ENCODE measurements at regions not wholly inside any gene's neighbourhood (a gene's known extent, or its start where the extent isn't known, plus 50 kb on each side); places are given as distances from the start of the nearest gene placed in this dataset.

DNA sequence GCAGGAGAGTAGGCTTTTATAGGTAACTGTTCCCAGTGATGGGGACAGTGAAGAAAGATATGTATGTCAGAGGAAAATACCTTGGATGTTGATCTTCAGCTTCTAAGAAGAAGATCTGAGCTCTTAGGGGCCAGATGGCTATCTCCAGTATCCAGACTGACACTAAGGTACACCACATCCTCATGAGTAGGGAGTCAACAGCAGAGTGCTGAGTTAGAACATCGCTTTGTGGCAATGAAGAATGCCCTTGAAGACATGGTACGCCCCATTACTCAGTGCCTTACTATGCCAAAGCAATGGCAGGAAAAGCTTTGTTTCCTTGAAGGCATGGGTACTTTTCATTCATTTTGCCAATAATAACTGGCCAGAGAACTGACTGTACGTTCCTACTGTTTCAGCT is 263.7 kb downstream of the CEMIP2 start:
- TF ChIP-seq, protein P1, sequence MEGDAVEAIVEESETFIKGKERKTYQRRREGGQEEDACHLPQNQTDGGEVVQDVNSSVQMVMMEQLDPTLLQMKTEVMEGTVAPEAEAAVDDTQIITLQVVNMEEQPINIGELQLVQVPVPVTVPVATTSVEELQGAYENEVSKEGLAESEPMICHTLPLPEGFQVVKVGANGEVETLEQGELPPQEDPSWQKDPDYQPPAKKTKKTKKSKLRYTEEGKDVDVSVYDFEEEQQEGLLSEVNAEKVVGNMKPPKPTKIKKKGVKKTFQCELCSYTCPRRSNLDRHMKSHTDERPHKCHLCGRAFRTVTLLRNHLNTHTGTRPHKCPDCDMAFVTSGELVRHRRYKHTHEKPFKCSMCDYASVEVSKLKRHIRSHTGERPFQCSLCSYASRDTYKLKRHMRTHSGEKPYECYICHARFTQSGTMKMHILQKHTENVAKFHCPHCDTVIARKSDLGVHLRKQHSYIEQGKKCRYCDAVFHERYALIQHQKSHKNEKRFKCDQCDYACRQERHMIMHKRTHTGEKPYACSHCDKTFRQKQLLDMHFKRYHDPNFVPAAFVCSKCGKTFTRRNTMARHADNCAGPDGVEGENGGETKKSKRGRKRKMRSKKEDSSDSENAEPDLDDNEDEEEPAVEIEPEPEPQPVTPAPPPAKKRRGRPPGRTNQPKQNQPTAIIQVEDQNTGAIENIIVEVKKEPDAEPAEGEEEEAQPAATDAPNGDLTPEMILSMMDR (IDR thresholded peaks at IDR 0.05; ENCODE audit: low read depth, low read length): no peak
- H3K4me3 ChIP-seq (ENCODE audit: low read depth, low read length): no peak overlapping the region
- no peaks in the 10 kb centered on the region for H3K27me3 ChIP-seq (ENCODE audit: control insufficient read depth, insufficient read depth, low read length)
- ChIA-PET CTCF (no interaction called here), POLR2A (no interaction called here)
- H3K9me3 ChIP-seq (ENCODE audit: control insufficient read depth, insufficient read depth, low read length): no peaks in the 10 kb centered on the region
- DNase-seq (ENCODE audit: low read depth, low spot score): no peak
- no peak overlapping the region for H3K27ac ChIP-seq (ENCODE audit: low read depth, low read length)

DNA sequence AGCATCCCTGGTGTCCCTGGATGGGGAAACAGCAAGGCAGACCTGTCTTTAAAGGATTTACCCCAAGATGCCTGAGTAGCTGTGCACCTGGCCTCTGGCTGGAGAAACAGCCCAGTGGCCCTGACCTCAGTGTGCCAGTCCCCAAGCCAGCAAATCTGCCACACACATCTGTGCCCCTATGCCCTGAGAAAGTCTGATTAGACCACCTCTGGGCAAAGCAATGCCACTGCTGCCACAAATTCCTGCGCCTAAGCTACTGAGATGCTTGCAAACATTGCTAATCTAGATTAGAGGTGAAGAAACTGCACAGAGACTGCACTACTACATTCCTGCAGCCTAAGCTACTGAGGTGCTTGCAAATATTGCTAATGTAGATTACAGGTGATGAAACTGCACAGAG is 269.6 kb downstream of the CEMIP2 start:
- DNase-seq (ENCODE audit: low read depth, low spot score): no peak
- no peaks in the 10 kb centered on the region for H3K9me3 ChIP-seq (ENCODE audit: control insufficient read depth, insufficient read depth, low read length)
- no peaks in the 10 kb centered on the region for H3K27me3 ChIP-seq (ENCODE audit: control insufficient read depth, insufficient read depth, low read length)
- TF ChIP-seq, protein P1 (IDR thresholded peaks at IDR 0.05; ENCODE audit: low read depth, low read length): no peak
- POLR2A ChIA-PET: no interaction called here
- H3K27ac ChIP-seq (ENCODE audit: low read depth, low read length): no peak overlapping the region
- CTCF ChIA-PET: no interaction called here
- H3K4me3 ChIP-seq (ENCODE audit: low read depth, low read length): no peak overlapping the region

DNA sequence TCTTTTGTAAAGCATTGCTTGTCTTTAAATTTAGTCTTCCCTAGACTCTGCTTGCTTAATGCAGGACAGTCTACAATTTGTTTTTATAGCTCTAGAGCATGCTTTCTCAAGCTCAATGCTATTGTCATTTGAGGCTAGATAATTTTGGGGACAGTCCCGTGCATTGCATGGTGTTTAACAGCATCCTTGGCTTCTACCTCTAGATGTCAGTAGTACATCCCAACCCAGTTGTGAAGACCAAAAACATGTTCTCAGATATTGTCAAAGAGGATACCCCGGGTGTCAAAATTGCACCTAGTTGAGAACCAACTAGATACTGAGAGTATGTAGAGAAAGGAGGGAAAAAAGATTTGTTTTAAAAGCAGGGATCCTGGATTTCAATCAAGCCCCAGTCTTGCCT is 277.5 kb downstream of the CEMIP2 start:
- TF ChIP-seq, protein P1 (IDR thresholded peaks at IDR 0.05; ENCODE audit: low read depth, low read length): peak; percentile 22
- H3K27ac ChIP-seq (ENCODE audit: low read depth, low read length): no peak overlapping the region
- ChIA-PET CTCF (interaction anchor here (0.6 to 2.0 kb wide), 2 partner anchors 328 to 482 kb away, joined by 3 to 7 read pairs; no protein-coding TSS in a partner anchor), POLR2A (no interaction called here)
- no peaks in the 10 kb centered on the region for H3K9me3 ChIP-seq (ENCODE audit: control insufficient read depth, insufficient read depth, low read length)
- no peak for DNase-seq (ENCODE audit: low read depth, low spot score)
- no peaks in the 10 kb centered on the region for H3K27me3 ChIP-seq (ENCODE audit: control insufficient read depth, insufficient read depth, low read length)
- H3K4me3 ChIP-seq (ENCODE audit: low read depth, low read length): no peak overlapping the region

DNA sequence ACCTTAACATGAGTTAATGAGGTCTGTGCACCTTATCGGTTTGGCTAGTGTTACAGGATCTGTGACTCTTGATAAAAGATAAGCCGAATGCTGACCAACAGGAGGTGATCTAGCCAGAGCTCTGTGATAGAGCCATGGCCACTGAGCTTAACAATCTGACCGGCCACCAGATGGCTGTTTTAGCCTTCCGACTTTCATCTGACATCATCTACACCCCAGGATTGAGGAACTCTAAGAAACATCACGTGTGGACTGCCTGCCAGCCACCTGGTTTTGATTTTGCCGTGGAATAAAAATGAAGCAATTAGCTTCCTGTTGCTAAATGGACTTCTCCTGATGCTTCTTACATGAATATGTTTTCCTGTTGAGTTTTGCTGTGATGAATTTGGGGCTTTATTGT is 281.3 kb downstream of the CEMIP2 start:
- no peaks in the 10 kb centered on the region for H3K9me3 ChIP-seq (ENCODE audit: control insufficient read depth, insufficient read depth, low read length)
- ChIA-PET POLR2A (no interaction called here), CTCF (interaction anchor here (1.2 kb wide), 1 partner anchor 332 kb away, joined by 4 read pairs; no protein-coding TSS in a partner anchor)
- TF ChIP-seq, protein P1 (IDR thresholded peaks at IDR 0.05; ENCODE audit: low read depth, low read length): no peak
- DNase-seq (ENCODE audit: low read depth, low spot score): no peak
- no peak overlapping the region for H3K4me3 ChIP-seq (ENCODE audit: low read depth, low read length)
- no peak overlapping the region for H3K27ac ChIP-seq (ENCODE audit: low read depth, low read length)
- H3K27me3 ChIP-seq (ENCODE audit: control insufficient read depth, insufficient read depth, low read length): no peaks in the 10 kb centered on the region

DNA sequence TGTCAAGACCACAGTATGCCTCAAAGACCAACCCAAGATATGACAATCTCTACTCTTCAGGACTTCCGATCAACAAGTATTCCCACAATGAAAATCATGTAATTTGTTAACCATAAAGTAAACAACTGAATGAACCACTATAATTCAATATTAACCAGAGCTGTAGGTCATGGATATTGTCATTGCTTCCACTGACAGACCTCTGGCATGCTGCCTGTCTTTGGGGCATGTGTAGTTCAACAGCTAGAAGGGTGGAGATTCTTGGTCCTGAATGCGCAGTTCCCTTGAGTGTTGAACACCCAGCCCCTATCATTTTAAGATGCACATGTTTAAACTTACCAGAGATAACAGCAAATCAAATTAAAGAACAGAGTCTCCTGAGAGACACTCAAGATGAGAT is 283.0 kb downstream of the CEMIP2 start:
- Histone ChIP-seq H3K4me3 (ENCODE audit: low read depth, low read length) (no peak overlapping the region), H3K27ac (ENCODE audit: low read depth, low read length) (no peak overlapping the region), H3K27me3 (ENCODE audit: control insufficient read depth, insufficient read depth, low read length) (no peaks in the 10 kb centered on the region), H3K9me3 (ENCODE audit: control insufficient read depth, insufficient read depth, low read length) (no peaks in the 10 kb centered on the region)
- CTCF ChIA-PET: no interaction called here
- TF ChIP-seq, protein P1 (IDR thresholded peaks at IDR 0.05; ENCODE audit: low read depth, low read length): no peak
- POLR2A ChIA-PET: no interaction called here
- no peak for DNase-seq (ENCODE audit: low read depth, low spot score)
